Cardiac fibroblast (primary cell): ENCODE measurements at regions not wholly inside any gene's neighbourhood (a gene's known extent, or its start where the extent isn't known, plus 50 kb on each side); places are given as distances from the start of the nearest gene placed in this dataset.

Experiments
- DNase-seq, 2 donors: peaks; one replicate each; pipeline versions ENCODE4 v3.0.0 to v3.0.0-alpha.2; 2010; ENCODE audit warnings: low read depth in 2 of 2
- H3K4me3 ChIP-seq, 2 donors: replicated peaks in 1 of 2; 1 replicate in 1 of 2; 2 replicates in 1 of 2; pipeline ENCODE4 v1.5.1; 2011; ENCODE audit warnings: low read depth in 2 of 2, low read length in 2 of 2, mild to moderate bottlenecking in 2 of 2, moderate library complexity in 1 of 2
- TF ChIP-seq, protein P1 (sequence below): IDR thresholded peaks from one replicate; pipeline ENCODE4 v1.5.1; 2011; ENCODE audit warnings: low read depth, mild to moderate bottlenecking, low read length, inconsistent platforms

DNA sequence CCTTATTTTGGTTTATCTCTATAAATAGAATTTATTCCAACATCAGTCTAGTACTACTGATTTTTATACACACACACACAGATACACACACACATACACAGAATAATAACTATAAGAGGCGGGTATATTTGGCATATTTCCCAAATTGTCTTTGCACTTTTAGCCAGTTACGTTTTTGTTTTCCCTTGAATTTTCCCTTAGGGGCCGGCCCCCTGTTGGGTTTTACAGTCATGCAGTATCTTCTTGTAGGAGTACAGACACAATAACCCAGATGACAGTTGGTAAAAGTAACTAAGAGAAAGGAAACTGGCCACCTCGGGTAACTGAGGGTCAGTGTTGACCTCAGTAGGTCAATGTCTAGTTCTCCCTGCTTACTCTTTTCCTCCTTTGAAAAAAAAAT, 50.9 kb downstream of the DISP1 start:
- TF ChIP-seq, protein P1, sequence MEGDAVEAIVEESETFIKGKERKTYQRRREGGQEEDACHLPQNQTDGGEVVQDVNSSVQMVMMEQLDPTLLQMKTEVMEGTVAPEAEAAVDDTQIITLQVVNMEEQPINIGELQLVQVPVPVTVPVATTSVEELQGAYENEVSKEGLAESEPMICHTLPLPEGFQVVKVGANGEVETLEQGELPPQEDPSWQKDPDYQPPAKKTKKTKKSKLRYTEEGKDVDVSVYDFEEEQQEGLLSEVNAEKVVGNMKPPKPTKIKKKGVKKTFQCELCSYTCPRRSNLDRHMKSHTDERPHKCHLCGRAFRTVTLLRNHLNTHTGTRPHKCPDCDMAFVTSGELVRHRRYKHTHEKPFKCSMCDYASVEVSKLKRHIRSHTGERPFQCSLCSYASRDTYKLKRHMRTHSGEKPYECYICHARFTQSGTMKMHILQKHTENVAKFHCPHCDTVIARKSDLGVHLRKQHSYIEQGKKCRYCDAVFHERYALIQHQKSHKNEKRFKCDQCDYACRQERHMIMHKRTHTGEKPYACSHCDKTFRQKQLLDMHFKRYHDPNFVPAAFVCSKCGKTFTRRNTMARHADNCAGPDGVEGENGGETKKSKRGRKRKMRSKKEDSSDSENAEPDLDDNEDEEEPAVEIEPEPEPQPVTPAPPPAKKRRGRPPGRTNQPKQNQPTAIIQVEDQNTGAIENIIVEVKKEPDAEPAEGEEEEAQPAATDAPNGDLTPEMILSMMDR = no peak
- DNase-seq = no peak
- no peak overlapping the region for H3K4me3 ChIP-seq

GRCh38 chr1:222867316-222867715, 52.5 kb downstream of the DISP1 start:
- TF ChIP-seq, protein P1 = no peak
- DNase-seq = no peak
- no peak overlapping the region for H3K4me3 ChIP-seq

DNA sequence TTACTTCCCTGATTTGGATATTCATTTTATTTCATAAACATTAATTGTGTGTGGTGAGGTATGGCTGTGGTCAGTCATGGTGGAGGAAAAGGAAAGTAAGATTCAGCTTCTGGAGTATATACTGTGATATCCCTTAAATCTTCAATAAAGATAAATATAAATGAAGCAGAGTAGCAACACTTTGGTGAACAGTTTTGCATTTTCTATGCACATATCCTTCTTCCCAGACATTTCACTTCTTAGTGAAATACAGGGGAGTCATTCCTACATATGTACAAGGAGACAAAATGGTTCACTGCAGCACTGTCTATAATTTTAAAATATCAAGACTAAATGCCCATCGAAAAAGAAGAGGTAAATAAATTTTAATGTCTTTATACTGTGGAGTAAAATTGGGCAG, 61.3 kb downstream of the DISP1 start:
- DNase-seq = no peak
- H3K4me3 ChIP-seq = no peak overlapping the region
- TF ChIP-seq, protein P1 = no peak

DNA sequence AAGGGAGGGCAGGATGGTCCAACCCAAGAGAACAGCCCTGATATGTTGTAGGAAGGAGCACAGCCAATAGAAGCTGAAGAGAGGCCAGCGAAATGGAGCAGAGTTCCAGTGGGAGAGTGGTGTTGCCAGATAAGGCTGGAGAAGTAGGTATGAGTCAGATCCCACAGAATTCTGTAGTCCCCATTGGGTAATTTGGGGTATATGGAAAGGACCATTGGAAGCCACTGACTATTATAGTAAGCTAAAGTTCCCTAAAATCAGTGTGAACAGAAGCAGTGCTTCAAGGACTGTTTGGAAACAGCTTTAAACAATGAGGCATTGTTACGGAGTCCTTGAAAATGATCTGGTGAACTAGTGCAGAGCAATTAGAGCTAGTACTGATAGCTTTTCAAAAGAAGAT, 63.0 kb downstream of the DISP1 start:
- TF ChIP-seq, protein P1 = no peak
- peak; percentile 44 to 49 for DNase-seq
- H3K4me3 ChIP-seq = no peak overlapping the region

DNA sequence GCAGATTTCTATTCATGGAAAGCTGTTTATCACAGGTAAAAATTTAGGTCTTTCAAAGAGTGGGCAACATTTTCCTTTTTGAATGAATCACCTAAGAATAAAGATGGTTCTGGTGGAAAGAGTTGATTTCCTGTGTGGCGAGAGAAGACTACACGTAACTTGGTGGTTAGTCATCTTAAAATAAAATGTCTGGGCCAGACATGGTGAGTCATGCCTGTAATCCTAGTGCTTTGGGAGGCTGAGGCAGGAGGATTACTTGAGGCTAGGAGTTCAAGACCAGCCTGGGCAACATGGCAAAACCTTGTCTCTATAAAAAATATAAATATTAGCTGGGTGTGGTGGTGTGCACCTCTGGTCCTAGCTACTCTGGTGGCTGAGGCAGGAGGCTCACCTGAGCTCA, 65.7 kb downstream of the DISP1 start:
- H3K4me3 ChIP-seq = no peak overlapping the region
- DNase-seq = peak; percentile 50 to 88
- TF ChIP-seq, protein P1 = no peak

DNA sequence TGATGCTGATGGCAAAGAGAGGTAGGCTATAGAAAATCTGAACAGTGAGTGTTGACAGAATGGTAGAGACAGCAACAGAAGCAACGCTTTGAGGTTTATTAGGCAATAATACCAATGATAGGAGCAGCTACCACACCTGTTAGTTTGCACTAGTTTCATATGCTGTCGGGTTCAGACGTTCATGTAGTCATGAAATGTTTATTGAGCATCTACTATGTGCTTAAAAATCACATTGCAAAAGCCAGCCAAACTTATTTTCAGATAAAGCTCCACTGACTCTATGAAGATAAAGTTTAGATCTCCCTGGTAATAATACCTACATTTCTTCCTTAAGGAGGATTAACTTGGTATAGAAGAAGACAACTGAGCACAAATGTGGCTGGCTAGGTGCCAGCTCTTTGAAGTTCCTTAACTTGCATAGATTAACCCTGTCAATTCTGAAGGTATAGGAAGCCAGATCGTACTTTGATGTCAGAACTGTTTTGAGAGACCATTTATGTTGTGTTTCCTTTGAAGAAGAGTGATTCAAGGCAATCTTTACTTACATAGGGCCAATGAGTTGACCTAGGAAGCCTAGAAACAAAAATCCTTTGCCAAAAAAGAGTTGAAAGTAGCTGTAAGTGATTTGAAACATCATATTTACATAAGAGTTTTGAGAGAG, 71.5 kb downstream of the DISP1 start:
- TF ChIP-seq, protein P1 = no peak
- no peak overlapping the region for H3K4me3 ChIP-seq
- DNase-seq = no peak

DNA sequence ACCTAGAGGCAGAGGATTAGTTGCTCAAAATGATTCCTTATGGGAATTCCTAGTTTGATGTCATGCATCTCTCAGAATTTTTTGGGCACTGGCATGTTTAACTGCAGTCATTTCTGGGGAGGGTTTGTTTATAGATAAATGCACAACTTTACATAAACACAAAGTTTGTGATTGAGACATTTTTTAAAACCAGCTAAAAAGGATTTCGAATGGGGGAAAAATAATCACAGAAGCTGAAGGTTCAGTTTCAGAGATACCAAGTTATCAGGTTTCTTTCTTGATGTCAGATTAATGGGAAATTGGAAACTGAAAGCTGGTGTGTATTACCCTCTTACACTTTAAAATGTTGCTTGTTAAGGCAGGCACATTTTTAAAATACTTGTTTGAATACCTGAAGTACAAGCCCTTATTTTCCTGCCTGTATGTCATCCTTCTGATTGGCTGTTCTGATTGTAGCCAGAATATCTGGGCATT, 72.1 kb downstream of the DISP1 start:
- DNase-seq = no peak
- H3K4me3 ChIP-seq = no peak overlapping the region
- TF ChIP-seq, protein P1 = no peak
